Activated CD4-positive, CD25-positive, alpha-beta regulatory T cell treated with anti-CD3 and anti-CD28 coated beads, Interleukin-2, amount 50 U/mL, for 16 hours (primary cell): ENCODE measurements at regions not wholly inside any gene's neighbourhood (a gene's known extent, or its start where the extent isn't known, plus 50 kb on each side); places are given as distances from the start of the nearest gene placed in this dataset.
"Not testable (repeated sequence)": the region's sequence is repeated elsewhere in the genome, so short reads cannot be mapped to it uniquely, and the experiment has no call there.

ENCODE experiments used
- DNase-seq: peaks from one replicate; pipeline ENCODE4 v3.0.0-alpha.2; 2020; ENCODE audit warnings: low read depth, low spot score

GRCh38 chr6:26175033-26175427, 87.8 kb downstream of the HFE start:
- DNase-seq = no peak

- no peak for DNase-seq
These were observed 88.4 kb downstream of the HFE start for GRCh38 chr6:26175428-26176181.

DNA sequence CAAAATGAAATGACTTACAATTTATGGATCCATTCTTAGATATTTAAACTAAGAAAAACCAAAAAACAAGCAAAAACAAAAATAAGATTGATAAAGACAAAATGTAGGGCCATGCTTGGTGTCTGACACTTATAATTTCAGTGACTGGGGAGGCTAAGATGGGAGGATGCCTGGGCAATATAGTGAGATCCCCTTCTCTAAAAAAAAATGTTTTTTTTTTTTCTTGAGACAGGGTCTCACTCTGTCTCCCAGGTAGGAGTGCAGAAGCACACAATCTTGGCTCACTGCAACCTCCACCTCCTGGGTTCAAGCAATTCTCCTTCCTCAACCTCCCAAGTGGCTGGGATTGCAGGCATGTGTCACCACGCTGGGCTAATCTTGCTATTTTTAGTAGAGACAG, 92.4 kb downstream of the HFE start:
- DNase-seq = no peak

DNA sequence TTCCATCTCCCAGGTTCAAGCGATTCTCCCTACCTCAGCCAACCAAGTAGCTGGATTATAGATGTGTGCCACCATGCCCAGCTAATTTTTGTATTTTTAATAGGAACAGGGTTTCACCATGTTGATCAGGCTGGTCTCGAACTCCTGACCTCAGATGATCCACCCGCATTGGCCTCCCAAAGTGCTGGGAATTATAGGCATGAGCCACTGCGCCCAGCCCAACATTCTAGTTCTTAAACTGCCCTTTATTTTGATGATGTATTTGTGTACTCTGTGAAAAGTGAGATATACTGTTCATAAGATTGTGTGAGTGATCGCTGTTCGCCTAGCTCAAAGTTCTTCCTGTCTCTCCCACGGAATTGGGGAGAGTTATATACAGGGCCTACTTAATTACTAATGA, 93.1 kb downstream of the HFE start:
- DNase-seq = no peak

GRCh38 chr6:26183237-26183580, 96.0 kb downstream of the HFE start:
- no peak for DNase-seq

GRCh38 chr6:26183581-26184366, 96.5 kb downstream of the HFE start:
- no peak for DNase-seq

GRCh38 chr6:26184367-26184891, 97.2 kb downstream of the HFE start:
- DNase-seq = no peak

DNA sequence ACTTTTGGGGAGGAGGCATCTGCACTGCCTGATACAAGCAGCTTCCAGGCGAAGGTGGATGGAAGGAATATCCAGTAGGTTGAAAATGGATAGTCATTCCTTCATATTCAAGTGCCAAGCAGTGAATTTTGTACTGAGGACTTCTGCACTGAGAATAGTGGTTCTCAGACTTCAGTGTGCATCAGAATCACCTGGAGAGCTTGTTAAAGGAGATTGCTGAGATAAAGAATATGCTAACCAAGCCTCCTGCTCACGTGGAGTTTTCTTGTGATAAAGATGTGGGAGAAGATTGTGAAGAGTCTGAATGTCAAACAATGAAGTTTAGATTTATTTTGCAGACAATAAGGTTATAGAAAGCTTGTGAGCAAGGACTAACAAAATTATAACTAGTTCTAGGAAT, 97.8 kb downstream of the HFE start:
- DNase-seq = no peak

DNA sequence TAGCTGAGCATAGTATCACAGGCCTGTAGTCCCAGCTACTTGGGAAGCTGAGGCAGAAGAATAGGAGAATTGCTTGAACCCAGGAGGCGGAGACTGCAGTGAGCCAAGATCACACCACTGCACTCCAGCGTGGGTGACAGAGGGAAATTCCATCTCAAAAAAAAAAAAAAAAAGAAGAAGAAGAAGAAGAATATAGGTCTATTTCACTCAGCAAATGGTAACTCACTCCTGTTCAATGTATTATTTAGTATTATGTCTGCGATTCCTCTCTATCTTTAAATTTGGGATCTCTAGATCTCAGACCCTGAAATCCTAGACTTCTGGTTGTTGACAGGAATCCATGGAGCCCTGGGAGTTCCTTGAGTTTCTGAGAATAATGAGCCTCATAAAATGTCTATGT, 98.6 kb downstream of the HFE start:
- DNase-seq = no peak

DNA sequence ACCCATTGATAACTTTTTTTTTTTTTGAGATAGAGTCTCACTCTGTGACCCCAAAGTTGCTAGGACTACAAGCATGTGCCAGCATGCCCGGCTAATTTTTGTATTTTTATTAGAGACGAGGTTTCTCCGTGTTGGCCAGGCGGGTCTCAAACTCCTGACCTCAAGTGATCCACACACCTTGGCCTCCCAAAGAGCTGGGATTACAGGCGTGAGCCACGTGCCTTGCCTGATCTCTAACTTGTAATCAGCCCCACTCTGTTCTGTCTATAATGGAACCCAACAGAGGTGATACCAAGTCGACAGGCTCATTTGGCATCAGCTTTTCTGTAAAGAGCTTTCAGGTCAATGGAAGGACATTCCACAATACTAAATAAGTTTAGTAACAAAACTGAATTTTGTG, 99.4 kb downstream of the HFE start:
- DNase-seq = no peak

DNA sequence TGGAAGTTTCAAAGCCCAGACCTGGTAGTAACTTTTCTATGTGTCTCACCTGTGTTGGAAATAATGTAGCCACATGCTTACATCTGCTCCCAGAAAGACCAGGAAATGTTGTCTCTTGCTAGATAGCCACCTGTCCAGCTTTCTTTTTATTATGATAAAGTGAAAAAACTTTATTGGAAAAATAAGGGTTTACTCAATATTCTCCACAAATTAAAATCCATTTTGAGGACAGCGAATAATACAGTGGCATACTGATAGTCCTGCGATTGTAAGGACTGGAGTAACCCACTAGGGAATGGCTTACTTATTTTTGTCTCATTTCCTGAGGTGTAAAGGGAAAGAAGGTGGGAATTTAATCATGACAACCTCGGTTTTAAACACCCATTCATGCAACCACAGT, 100.1 kb downstream of the HFE start:
- DNase-seq = no peak

- no peak for DNase-seq
These were observed 100.9 kb downstream of the HFE start for GRCh38 chr6:26187981-26188635.

- not testable (repeated sequence) for DNase-seq
These were observed 104.3 kb downstream of the HFE start for GRCh38 chr6:26191512-26191911.

DNA sequence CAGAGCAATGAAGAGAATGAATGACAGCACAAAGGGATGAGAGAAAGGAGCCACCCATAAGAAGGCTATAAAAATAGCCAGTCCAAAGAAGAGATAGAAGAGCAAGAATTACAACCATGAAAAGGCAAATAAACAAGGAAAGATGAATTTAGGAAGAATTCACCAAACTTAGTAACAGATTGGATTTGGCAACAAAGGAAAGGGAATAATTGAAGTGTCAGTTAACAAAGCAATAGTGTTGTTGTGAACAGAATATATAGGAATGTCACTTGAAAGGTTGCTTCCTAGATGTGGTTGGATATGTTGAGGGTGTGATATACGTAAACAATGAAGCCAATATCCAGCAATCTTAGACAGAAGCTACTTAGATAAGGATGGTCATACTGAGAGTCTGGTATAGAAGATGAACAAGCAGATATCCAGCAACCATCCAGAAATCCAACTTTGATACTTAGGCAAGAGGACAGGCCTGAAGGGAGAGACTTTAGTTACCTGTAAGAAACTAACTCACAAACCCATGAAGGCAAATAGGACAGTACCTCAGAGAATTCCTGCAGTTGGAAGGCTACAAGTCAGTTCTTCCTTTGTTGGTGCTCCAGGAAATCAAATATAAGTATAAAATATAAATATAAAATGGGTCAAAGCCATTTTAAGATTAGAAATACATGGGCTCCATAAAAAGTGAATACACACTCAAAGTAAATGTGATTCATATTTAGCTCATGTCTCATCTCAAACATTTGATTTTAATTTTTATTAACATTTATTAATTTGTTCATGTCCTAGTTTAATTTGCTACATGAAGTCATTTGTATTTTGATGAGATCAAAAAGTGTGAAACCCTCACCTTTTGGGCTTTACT, 106.5 kb downstream of the HFE start:
- no peak for DNase-seq

- no peak for DNase-seq
These were observed 107.1 kb downstream of the HFE start for GRCh38 chr6:26194329-26194701.

GRCh38 chr6:26194816-26195375, 107.7 kb downstream of the HFE start:
- no peak for DNase-seq

- peak; percentile 66 for DNase-seq
These were observed 108.2 kb downstream of the HFE start for GRCh38 chr6:26195376-26195923.

DNA sequence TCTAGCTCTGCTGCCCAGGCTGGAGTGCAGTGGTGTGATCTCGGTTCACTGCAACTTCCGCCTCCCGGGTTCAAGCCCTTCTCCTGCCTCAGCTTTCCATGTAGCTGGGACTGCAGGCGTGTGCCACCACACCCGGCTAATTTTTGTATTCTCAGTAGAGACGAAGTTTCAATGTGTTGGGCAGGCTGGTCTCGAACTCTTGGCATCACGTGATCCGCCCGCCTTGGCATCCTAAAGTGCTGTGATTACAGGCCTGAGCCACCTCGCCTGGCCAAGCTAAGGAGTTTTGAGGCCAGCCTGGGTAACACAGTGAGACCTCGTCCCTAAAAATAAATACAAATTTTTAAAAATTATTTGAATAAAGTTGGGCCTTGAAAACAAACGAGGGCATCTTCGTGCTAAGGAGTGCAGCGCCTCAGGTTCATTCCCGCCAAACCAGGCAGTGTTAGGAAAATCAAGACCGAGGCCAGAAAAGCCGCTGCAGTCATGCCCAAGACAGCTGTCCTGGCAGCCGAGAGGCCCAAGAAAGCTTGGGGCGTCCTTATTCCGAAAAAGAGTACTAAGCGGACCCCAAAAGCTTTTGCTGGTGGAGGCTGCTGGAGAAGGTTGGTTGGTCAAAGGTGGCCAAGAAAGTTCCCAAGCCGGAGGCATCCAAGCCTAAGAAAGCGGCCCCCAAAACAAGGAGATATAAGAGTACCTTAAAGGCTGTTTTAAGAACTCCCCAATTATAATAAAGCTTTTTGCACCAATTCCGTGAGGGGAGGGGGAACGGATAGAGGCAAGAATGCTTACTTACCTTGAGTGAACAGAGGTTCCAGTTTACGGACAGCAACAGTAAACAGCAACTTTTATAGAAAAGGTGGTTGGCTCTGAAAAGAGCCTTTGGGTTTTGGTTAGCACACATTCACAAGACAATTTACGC, 109.0 kb downstream of the HFE start:
- DNase-seq = no peak

GRCh38 chr6:26196846-26197635, 109.8 kb downstream of the HFE start:
- DNase-seq = peak; percentile 65
